ENCODE measurements at regions not wholly inside any gene's neighbourhood (a gene's known extent, or its start where the extent isn't known, plus 50 kb on each side); places are given as distances from the start of the nearest gene placed in this dataset.
A peak's percentile ranks its signal among the peaks of the same experiment; 100 is the strongest.

- DNase-seq (ENCODE audit: low spot score in 2 of 2), result no peak
- 82 to 84% methylated on average over 4 of the region's 4 CpGs for WGBS, 2 donors
- no peak overlapping the region for H3K4me3 ChIP-seq
- TF ChIP-seq EP300 (IDR thresholded peaks at IDR 0.05), result no peak
- TF ChIP-seq CTCF (IDR thresholded peaks at IDR 0.05), result no peak
- TF ChIP-seq POLR2A (IDR thresholded peaks at IDR 0.05), result no peak
- H3K9me3 ChIP-seq, result no peaks in the 10 kb centered on the region
- H3K27me3 ChIP-seq, result no peaks in the 10 kb centered on the region
- no peaks in the 10 kb centered on the region for H3K36me3 ChIP-seq
- H3K27ac ChIP-seq, result no peak overlapping the region
- H3K4me1 ChIP-seq, result no peaks in the 10 kb centered on the region
Measured at GRCh38 chr4:54393243-54393642, 164.2 kb downstream of the PDGFRA start.

DNA sequence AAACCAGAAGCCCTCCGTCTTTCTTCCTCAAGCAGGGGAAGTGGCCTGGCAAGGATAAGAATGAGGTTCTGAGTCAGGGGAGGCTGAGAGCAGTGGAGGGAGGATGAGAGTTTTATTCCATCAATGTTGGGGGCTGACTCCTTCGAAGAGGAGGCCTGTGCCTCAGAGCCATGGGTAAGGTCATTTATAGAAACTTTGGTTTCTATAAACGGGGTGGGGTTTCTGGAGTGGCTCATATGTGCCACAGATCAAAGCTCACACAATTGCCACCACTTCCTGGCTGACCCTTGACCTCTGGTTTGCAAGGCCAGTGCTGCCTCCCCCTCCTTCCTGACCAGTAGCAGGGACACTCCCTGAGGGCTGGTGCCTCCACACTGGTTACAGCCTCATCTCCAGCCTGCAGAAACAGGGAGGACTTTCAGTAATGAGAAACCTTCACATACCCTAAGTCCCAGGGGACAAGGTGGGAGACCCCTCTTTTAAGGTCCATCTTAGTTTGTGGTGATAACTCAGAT lies 166.0 kb downstream of the PDGFRA start:
- Histone ChIP-seq H3K4me1 (peaks cover 0 to 16% (median 0%) of the 10 kb centered on the region in 4 donors), H3K27ac (no peak overlapping the region), H3K27me3 (no peaks in the 10 kb centered on the region), H3K36me3 (no peaks in the 10 kb centered on the region), H3K9me3 (no peaks in the 10 kb centered on the region), H3K4me3 (no peak overlapping the region)
- TF ChIP-seq CTCF (IDR thresholded peaks at IDR 0.05) (no peak), POLR2A (IDR thresholded peaks at IDR 0.05) (no peak), EP300 (IDR thresholded peaks at IDR 0.05) (no peak)
- 79 to 82% methylated on average over 3 of the region's 3 CpGs for WGBS, 2 donors
- no peak for DNase-seq (ENCODE audit: low spot score in 2 of 2)

DNA sequence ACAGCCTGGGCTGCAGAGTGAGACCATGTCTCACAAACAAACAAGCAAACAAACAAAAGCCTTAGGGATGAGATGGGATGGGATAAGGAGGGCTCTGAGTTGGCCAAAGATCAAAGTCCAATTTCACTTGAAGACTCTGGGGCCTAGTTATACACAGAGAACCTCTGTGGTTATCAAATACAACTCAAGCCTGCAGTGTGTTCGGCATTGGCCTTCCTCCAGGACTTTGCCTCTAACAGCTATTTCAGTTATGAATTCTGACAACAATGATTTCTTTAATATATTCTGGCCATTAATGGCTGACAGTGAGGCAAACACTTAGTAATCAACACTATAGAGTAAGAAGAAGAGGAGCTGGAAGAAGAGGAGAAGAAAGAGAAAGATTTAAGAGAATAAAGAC lies 171.1 kb downstream of the PDGFRA start:
- Histone ChIP-seq H3K4me3 (no peak overlapping the region), H3K36me3 (no peaks in the 10 kb centered on the region), H3K4me1 (peaks cover 0 to 20% (median 0%) of the 10 kb centered on the region in 4 donors), H3K27ac (peak overlapping the region in 3 of 4 donors; percentile 5 to 66 (median 51)), H3K27me3 (no peaks in the 10 kb centered on the region), H3K9me3 (no peaks in the 10 kb centered on the region)
- TF ChIP-seq EP300 (IDR thresholded peaks at IDR 0.05), result no peak
- no peak for TF ChIP-seq POLR2A (IDR thresholded peaks at IDR 0.05)
- no peak for TF ChIP-seq CTCF (IDR thresholded peaks at IDR 0.05)
- 18 to 36% methylated on average over 1 of the region's 1 CpG for WGBS, 2 donors
- no peak for DNase-seq (ENCODE audit: low spot score in 2 of 2)

DNA sequence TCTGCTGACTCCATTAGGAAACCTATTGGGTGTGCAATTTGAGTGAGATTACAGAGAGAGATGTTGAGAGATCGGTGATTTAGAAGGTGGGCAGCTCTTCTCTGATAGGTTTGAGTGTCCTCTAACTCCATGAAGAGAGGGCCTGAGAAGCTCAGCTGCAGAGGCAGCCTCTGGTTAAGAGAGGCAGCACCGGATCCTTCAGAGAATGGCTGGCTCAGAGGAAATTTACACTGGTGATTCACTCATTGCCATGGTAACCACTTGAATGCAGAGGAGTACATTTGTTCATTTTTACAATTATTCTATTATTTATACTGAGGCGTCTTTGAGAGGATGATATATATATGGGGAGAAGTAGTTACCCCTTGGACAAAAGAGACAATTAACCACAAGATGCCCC lies 171.7 kb downstream of the PDGFRA start:
- no peak for DNase-seq (ENCODE audit: low spot score in 2 of 2)
- no peaks in the 10 kb centered on the region for H3K9me3 ChIP-seq
- no peak overlapping the region for H3K4me3 ChIP-seq
- 32 to 37% methylated on average over 3 of the region's 3 CpGs for WGBS, 2 donors
- H3K4me1 ChIP-seq, result peaks cover 0 to 20% (median 0%) of the 10 kb centered on the region in 4 donors
- TF ChIP-seq POLR2A (IDR thresholded peaks at IDR 0.05), result no peak
- no peak for TF ChIP-seq EP300 (IDR thresholded peaks at IDR 0.05)
- TF ChIP-seq CTCF (IDR thresholded peaks at IDR 0.05), result no peak
- H3K36me3 ChIP-seq, result no peaks in the 10 kb centered on the region
- peak overlapping the region in 3 of 4 donors; percentile 5 to 66 (median 51) for H3K27ac ChIP-seq
- no peaks in the 10 kb centered on the region for H3K27me3 ChIP-seq

DNA sequence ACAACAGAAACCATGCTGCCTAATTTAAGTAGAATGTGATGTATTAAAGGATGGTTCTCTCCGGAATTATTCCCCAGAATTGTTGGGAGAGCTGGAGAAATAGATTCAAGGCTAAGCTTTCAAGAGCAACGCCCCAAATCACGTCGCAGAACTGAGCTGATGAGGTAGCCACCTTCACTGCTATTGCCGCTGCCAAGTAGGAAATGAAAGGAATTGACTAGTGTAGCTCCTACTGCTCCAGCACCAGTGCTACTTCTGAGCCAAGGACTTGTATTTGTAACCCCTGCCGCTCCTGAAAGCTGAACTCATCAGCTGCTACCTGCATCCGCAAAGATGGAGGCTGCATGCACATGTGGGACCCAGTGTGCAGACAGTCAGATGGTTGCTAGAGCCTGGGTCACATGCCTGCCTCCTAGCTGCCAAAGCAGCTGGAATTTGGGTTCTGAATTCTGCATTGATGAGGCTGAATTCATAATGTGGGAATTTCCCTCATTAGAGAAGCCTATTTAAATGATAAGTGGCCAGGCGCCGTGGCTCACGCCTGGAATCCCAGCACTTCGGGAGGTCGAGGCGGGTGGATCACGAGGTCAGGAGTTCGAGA lies 173.9 kb downstream of the PDGFRA start:
- Histone ChIP-seq H3K27me3 (no peaks in the 10 kb centered on the region), H3K4me3 (no peak overlapping the region), H3K27ac (no peak overlapping the region), H3K9me3 (no peaks in the 10 kb centered on the region), H3K36me3 (no peaks in the 10 kb centered on the region), H3K4me1 (peaks cover 0 to 20% (median 0%) of the 10 kb centered on the region in 4 donors)
- WGBS, 2 donors, result 61 to 67% methylated on average over 14 of the region's 15 CpGs
- DNase-seq (ENCODE audit: low spot score in 2 of 2), result no peak
- TF ChIP-seq EP300 (IDR thresholded peaks at IDR 0.05), result no peak
- no peak for TF ChIP-seq POLR2A (IDR thresholded peaks at IDR 0.05)
- TF ChIP-seq CTCF (IDR thresholded peaks at IDR 0.05), result no peak

Measured in tibial nerve (tissue), 4 donors.